RCC 7860 (cell line): ENCODE measurements at regions not wholly inside any gene's neighbourhood (a gene's known extent, or its start where the extent isn't known, plus 50 kb on each side); places are given as distances from the start of the nearest gene placed in this dataset.
"Not testable (repeated sequence)": the region's sequence is repeated elsewhere in the genome, so short reads cannot be mapped to it uniquely, and the experiment has no call there.

Source experiments
- DNase-seq: peaks from one replicate; pipeline ENCODE4 v3.0.0-alpha.2; 2015; ENCODE audit warnings: low spot score
- FAIRE-seq: peaks from 2 replicates; lab custom pipeline; 2012; peaks lifted over from hg19 to GRCh38; lab: Jason Lieb, UNC

DNA sequence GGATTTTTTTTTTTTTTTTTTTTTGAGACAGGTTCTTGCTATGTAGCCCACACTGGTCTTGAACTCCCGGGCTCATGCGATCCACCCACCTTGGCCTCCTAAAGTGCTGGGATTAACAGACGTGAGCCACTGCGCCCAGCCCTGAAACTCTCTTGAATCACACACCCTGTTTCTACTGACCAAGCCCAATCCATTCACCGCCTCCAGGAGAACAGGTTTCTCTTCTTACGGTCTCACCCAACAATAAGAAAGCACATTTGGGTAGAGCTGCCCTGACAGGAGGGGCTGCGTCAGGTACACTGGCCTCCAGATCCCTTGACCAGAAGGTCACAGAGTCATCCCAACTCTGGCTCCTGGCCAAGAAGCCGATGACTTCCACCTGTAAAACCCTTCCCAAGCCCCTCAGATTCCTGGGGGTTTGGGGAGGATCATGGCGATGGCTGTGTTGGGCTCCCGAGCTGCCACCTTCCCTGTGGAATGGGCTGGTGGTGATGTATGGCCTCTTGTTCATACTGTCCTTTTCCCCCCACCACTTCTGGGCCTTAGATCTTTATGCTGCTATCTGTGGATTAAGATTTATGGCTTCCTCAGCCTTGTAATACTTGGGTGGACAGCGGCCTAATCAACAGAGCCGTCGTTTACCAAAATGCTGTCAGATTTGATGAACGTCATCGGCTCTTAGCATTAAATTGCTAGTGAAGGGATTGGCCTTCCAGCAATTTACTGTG is 89.1 kb downstream of the KATNIP start:
- FAIRE-seq, result no peak
- no peak for DNase-seq

DNA sequence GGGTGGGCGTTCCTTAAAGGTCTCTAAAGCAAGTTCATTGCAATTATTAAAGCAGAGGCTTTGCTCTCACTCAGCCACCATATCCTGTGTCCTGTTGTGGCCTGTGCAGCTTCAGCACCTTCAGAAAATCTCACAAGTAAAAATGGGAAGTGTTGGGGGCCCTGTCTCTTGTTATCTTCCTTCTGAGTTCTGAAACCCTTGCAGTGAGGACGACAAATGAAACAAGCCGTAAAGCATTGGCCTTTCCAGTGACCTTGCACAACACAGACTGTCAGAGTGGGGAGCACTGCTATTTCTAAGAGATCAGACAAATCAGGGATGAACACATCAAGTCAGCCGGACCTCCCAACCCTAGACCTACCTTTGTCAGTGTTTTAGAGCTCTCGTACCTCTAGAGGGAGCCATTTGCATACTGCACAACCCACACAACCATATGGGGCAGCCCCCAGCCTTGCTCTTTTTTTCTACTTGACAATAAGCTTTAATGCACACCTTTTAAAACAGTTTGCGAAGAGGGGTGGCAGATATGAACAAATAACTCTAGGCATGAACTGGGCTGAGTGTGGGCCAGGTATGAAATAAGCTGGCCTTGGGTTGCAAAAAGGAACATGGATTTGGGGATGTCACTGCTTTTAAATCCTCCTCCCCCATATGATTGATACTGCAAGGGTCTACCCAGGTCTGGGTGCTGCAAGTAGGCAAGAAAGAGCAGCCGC is 89.8 kb downstream of the KATNIP start:
- no peak for FAIRE-seq
- DNase-seq, result peak; percentile 38

DNA sequence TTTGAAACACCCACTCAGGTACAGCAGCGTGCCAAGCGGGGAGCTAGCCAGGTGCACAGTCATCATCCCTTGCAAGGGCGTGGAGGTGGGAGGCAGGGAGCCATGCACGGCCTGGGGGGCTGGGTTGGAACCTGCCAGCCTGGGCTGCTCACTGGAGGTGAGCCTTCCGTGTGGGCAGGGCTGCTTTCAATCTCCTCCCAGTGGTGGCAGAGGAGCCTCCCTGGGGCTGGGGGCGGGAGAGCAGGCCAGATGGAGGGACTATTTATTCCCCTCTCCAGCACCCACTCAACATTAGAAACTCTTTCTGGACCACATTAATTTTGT is 90.3 kb downstream of the KATNIP start:
- FAIRE-seq (no peak), DNase-seq (no peak)

DNA sequence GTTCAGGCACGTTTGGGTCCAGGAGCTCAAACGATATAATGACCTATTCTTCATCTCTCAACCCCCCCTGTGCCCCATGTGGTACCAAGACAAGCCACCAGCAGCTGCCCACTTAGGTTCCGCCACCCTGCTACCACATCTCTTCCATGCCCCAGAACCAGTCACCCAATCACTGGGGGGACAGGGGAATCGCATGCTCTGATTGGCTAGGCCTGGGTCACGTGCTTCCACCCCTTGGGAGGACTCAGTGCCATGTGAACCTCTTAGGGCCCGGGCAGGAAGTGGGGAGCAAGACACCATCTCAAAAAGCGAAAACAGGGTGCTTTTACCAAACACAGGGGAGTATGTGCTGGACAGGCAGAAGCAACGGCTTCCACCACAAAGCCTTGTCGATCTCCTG is 91.3 kb downstream of the KATNIP start:
- no peak for DNase-seq
- no peak for FAIRE-seq

DNA sequence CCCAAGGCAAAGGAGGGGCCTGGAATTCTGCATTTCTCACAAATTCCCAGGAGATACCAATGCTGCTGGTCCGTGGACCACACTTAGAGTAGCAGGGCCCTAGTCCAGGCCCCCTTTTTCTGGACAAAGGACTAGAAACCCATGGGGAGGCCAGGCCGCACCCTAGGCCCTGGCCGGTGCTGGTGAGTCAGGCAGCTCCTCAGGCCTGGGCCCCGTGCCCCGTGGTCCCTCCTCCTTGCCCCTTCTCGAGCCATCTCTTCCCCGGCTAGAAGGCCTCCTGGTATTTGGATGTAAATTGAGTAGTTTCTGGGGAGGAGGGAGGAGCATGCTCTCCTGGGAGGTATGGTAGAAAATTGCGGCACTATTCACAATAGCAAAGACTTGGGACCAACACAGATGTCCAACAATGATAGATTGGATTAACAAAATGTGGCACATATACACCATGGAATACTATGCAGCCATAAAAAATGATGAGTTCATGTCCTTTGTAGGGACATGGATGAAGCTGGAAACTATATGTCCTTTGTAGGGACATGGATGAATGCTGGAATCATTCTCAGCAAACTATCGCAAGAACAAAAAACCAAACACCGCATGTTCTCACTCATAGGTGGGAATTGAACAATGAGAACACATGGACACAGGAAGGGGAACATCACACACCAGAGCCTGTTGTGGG is 91.9 kb downstream of the KATNIP start:
- not testable (repeated sequence) for FAIRE-seq

DNA sequence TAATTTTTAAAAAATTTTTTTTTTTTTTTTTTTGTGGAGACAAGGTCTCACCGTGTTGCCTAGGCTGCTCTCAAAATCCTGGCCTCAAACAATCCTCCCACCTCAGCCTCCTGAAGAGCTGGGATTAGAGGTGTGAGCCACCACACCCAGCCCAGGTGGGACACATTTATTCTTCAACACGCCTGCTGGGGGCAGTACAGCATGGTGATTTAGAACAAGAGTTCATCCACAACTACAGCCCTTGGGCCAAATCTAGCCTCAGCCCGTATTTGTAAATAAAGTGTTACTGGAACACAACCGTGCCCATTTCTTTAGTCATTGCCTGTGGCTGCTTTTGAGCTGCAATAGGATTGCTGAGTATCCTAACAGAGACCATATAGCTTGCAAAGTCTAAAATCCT is 92.8 kb downstream of the KATNIP start:
- peak; percentile 11 for DNase-seq
- FAIRE-seq, result no peak

More for the DNA sequence above, 91.9 kb downstream of the KATNIP start:
- not testable (repeated sequence) for DNase-seq

DNA sequence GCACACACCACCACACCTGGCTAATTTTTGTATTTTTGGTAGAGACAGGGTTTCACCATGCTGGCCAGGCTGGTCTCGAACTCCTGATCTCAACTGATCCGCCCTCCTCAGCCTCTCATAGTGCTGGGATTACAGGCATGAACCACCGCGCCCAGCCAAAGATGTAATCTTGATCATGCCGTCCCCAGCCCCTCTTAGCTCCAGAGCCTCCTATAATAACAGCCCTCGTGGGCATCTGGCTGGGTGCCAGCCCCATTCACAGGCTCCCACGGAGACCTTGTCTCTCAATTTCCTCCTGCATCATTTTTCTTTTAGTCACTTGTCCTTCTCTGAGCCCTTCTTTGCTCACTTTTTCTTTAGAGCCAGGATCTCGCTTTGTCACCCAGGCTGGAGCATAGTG is 94.2 kb downstream of the KATNIP start:
- no peak for DNase-seq
- no peak for FAIRE-seq

DNA sequence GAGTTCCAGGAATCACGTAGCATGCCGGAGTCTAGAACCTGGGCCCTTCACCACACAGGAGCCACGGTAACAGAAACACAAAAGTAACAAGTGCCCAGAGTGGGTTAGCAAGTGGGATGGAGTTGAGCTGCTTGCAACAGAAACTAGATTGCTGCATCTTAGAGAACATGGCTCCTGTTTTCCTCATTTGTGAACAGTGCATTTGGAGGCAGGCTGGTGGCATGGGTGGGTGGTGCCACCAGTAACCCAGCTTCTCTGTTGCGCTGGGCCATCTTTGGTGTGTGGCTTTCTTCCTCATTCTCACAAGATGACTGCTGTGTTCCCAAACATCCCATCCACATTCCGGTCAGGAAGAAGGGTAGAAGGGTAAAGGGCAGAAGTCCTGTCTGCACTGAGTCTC is 95.5 kb downstream of the KATNIP start:
- no peak for DNase-seq
- no peak for FAIRE-seq

DNA sequence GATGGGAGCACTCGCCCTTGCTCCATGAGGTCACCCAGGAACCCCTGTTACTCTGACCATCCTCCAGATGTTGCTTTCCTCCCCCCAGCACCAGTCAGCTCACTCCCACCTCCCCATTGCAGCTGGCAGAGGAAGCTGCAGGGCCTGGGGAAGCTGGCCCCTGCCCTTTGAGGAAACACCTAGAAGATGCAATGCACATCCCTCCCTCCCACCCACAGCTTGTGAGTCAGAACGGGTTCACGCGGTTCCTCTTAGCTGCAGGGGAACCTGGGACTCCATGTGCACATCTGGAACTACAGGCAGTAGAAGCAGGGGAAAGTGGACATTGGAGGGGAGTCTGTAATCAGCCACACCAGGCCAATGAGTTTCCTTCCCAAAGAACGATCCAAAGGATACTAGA is 96.9 kb downstream of the KATNIP start:
- FAIRE-seq (no peak), DNase-seq (no peak)

DNA sequence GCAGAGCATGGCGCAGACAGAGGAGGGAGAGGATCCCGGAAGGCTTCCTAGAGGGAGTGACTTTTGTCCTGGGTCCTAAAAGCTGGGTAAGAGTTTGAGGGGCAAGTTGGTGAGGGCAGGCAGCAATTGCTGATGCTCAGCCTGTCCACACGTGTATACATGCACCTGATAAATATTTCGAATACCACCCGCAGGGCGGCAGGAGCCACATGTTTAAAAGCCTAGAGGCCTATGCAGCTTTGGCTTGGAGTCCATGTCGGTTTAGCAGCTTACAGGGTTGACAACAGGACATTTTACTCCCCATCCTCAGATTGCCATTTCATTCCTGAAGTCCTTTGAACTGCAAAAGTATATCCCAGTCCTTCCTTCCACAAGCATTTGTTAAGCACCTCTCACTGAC is 99.1 kb downstream of the KATNIP start:
- DNase-seq (no peak), FAIRE-seq (no peak)

DNA sequence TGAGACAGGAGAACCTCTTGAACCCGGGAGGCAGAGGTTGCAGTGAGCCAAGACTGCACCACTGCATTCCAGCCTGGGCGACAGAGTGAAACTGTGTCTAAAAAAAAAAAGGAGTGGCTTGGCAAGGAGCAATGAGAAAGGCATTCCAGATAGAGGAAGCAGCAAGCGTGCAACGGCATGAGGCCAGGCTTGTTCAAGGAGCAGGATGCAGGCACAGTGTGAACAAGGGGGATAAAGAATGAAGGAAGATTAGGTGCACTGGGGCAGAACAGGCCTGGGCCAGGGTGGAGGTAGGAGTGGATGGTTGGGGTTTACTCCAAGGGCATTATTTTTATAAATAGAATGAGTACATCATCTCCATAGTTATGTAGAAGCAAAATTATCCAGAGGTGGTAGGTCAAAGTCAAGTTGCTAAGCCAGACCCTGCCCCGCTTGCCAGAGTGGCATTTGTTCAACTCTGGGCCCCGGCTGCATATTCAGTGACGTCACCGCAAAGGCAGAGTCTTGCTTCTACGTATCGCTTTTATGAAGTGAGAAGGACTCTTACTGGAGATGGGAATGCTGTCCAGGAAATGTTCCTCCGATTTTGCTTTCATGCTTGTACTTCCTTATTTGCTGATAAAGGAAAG is 100.2 kb downstream of the KATNIP start:
- FAIRE-seq (no peak), DNase-seq (no peak)

DNA sequence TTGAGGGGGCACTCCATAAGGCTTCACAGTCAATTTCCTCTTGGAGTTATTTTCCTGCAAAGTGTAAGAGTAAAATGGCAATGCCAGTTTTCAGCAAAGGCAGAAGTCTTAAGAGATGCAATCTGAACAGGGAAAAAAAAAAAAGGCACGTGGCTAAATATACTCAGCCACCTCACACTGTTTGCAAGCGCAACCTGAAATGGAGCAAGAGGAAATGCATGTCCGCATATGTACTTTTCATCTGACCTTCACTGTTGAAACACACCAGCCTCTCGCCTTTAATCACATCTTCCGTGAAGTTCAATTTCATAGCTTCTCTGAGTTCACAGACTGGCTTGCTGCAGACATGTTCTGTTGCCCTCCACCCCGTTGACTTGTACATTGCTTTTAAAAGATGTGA is 101.4 kb downstream of the KATNIP start:
- DNase-seq (no peak), FAIRE-seq (no peak)

DNA sequence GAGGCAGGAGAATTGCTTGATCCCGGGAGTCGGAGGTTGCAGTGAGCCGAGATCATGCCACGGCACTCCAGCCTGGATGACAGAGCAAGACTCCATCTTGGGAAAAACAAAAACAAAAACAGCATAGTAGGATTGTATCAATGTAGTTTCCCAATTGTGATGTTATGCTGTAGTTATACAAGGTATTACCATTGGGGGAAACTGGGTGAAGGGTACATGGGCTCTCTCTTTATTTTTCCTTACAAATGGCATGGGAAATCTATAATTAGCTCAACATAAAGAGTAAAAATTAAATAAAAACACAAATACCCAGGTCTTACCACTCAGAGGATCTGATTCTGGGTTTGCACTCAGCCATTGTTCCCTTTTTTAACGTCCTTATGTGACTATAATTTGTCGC is 107.9 kb downstream of the KATNIP start:
- FAIRE-seq, result no peak
- DNase-seq, result no peak

DNA sequence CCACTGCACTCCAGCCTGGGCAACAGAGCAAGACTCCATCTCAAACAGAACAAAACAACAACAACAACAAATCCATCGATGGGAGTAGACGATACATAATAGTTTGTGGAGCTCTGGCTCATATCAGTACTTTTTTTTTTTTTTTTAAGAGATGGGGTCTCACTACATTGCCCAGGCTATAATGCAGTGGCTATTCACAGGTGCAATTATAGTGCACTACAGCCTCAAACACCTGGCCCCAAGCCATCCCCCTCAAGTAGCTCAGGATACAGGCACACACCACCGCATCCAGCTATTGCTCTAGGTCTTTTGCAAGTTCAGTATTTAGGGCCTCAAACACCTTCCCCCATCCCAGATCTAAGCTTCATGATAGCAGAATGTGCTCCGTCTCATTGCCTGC is 110.6 kb downstream of the KATNIP start:
- DNase-seq, result no peak
- FAIRE-seq, result no peak

DNA sequence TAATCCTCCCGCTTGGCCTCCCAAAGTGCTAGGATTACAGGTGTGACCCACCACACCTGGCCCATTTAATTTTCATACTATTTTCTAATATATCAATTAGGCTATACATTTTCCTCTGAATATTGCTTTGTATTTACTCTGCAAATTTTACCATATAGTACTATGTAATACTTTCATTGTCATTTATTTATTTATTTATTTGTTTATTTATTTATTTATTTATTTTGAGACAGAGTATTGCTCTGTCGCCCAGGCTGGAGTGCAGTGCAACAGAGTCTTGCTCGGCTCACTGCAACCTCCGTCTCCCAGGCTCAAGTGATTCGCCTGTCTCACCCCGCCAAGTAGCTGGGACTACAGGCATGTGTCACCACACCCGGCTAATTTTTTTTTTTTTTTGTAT is 113.3 kb downstream of the KATNIP start:
- DNase-seq, FAIRE-seq: not testable (repeated sequence)

DNA sequence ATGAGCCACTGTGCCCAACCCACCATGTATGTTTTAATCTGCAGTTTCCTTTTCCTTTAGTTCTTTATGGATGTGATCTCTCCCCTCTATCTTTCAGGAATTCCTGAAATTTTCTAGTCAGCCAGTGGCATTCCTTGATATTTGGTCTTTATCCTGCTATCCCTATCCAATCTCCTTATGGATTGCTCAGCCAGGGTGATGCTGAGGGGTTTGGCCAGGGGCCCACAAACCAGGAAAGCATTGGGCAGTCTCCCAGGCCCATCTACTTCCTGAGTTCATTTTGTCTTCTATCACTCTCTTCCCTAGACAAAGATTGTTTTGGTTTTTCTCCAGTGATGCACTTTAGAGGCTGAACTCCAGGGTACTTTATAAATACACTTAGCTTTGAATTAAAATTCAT is 115.9 kb downstream of the KATNIP start:
- no peak for DNase-seq
- FAIRE-seq, result no peak

DNA sequence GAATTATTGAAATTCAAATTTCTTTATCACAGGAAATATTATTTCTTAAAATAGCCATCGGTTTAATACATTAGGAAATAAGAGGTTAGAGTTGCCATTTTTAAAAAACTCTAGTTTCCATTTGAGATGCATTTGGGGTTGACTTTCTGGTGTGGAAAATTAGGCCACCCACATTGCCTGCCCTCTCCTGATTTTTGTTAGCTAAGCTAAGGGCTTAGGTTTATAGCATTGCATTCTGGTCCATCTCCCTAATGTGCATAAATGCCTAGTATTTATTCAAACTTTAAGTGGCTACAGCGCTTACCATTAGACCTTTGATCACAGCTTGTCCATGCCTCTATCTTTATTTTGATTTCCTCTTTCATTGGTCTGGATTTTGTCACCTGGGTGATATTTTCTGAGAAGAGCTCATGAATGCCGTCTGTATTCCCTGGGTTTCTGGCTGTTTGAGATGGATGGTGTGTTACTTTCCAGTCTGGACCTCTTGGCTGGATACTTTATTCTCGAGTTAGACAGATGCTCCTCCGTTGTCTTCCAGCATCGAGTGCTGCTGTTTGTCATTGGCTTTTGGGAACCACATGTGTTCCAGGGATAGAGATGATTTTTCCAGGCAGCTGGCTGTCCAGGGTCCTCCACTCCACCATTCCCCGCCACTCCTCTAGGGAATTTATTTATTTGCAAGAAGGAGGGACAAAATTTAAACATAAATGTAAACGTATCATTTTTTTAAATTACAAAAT is 120.3 kb downstream of the KATNIP start:
- no peak for DNase-seq
- FAIRE-seq, result no peak

DNA sequence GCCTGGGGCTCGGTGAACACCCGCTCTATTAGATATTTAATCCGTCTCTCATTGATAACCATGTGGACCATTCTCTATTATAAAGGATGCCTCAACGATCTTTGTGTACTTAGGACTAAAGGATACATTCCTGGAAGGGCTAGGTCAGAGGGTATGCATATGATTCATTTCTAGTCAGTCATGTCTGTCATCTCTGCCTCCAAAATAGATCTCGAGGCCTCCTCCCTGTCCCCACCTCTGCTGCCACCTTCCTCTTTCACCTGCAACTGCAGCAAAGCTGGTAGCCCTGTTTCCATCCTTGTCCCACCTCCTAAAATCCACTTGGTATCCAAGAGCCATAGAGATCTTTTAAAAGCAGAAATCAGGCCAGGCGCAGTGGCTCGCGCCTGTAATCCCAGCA is 121.5 kb downstream of the KATNIP start:
- no peak for FAIRE-seq
- DNase-seq, result peak; percentile 78

DNA sequence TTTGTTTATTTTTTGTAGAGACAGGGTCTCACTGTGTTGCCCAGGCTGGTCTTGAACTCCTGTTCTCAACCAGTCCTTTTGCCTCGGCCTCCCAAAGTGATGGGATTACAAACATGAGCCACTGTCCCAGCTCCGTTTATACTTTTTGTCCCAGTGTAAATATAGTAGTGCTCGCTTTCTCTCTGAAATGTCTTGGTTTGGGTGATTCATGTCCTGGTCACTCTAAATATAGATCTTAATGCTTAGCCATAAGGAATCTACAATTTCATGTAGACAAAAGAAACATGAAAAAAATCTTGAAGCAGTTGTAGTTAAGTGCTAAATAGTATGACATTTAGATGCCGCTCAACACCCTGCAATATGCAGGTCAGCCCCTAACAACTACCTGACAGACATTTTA is 126.9 kb downstream of the KATNIP start:
- peak; percentile 82 for FAIRE-seq
- DNase-seq, result peak; percentile 67

DNA sequence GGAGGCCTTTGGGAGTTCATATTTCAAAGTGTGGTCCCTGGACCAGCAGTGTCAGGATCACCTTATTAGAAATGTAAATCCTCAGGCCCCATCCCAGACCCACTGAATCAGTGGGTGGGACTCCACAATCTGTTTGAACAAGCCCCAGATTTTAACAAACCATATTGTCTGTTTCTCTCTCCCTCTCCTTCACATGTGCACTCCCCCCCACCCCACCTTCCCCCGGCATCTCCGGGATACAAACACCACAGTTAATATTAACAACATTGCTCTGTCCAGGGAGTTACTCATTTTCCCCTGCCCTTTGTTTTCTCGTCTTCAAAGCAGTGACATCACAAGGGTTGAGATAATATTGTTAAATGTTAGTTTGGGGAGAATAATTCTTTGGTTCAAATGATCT is 127.3 kb downstream of the KATNIP start:
- DNase-seq (peak; percentile 62), FAIRE-seq (peak; percentile 75)

DNA sequence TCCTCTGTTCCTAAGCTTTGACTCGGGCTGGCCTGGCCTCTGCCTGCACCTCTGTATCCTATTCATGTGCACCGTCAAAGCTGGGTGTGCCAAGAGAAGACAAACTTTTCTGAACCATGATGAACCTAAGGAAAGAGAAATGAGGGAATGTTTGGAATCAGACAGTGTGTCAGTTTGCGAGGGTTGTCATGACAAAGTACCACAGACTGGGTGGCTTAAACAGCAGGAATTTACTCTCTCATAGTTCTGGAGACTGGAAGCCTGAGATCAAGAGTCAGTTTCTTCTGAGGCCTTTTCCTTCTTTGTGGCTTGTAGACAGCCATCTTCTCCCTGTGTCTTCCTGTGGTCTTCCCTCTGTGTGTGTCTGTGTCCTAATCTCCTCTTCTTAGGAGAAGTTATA is 129.0 kb downstream of the KATNIP start:
- DNase-seq, result no peak
- no peak for FAIRE-seq
